ENCODE measurements at regions not wholly inside any gene's neighbourhood (a gene's known extent, or its start where the extent isn't known, plus 50 kb on each side); places are given as distances from the start of the nearest gene placed in this dataset.

GRCh38 chr22:35138521-35138920, 72.6 kb downstream of the ISX start:
- Histone ChIP-seq H3K4me1 (no peaks in the 10 kb centered on the region), H3K9me3 (no peaks in the 10 kb centered on the region), H3K36me3 (no peaks in the 10 kb centered on the region), H3K4me3 (no peak overlapping the region), H3K27ac (no peak overlapping the region), H3K27me3 (peaks cover 23% of the 10 kb centered on the region)
- TF ChIP-seq CTCF (IDR thresholded peaks at IDR 0.05) (no peak), EP300 (IDR thresholded peaks at IDR 0.05) (no peak), POLR2A (IDR thresholded peaks at IDR 0.05) (no peak), POLR2AphosphoS5 (IDR thresholded peaks at IDR 0.05) (no peak)
- no peak for DNase-seq (ENCODE audit: low spot score in 2 of 2)
- 79% methylated on average over 5 of the region's 5 CpGs for WGBS

- TF ChIP-seq EP300 (IDR thresholded peaks at IDR 0.05) (no peak), POLR2AphosphoS5 (IDR thresholded peaks at IDR 0.05) (no peak), CTCF (IDR thresholded peaks at IDR 0.05) (no peak), POLR2A (IDR thresholded peaks at IDR 0.05) (no peak)
- H3K4me1 ChIP-seq, result no peaks in the 10 kb centered on the region
- WGBS, result 45% methylated on average over 12 of the region's 12 CpGs
- no peaks in the 10 kb centered on the region for H3K9me3 ChIP-seq
- H3K36me3 ChIP-seq, result no peaks in the 10 kb centered on the region
- no peak for DNase-seq (ENCODE audit: low spot score in 2 of 2)
- no peak overlapping the region for H3K4me3 ChIP-seq
- H3K27me3 ChIP-seq, result peaks cover 9% of the 10 kb centered on the region
- no peak overlapping the region for H3K27ac ChIP-seq
Measured at GRCh38 chr22:35140879-35141745, 75.2 kb downstream of the ISX start.

- H3K9me3 ChIP-seq, result no peaks in the 10 kb centered on the region
- peaks cover 27% of the 10 kb centered on the region for H3K27me3 ChIP-seq
- DNase-seq (ENCODE audit: low spot score in 2 of 2), result no peak
- no peak for TF ChIP-seq POLR2A (IDR thresholded peaks at IDR 0.05)
- no peak for TF ChIP-seq POLR2AphosphoS5 (IDR thresholded peaks at IDR 0.05)
- TF ChIP-seq CTCF (IDR thresholded peaks at IDR 0.05), result no peak
- TF ChIP-seq EP300 (IDR thresholded peaks at IDR 0.05), result no peak
- WGBS, result 44% methylated on average over 2 of the region's 2 CpGs
- H3K4me3 ChIP-seq, result no peak overlapping the region
- no peaks in the 10 kb centered on the region for H3K36me3 ChIP-seq
- H3K4me1 ChIP-seq, result peaks cover 3% of the 10 kb centered on the region
- no peak overlapping the region for H3K27ac ChIP-seq
Measured at GRCh38 chr22:35148381-35148780, 82.4 kb downstream of the ISX start.

GRCh38 chr22:35148866-35149548, 83.0 kb downstream of the ISX start:
- H3K4me1 ChIP-seq, result peaks cover 3% of the 10 kb centered on the region
- 43% methylated on average over 8 of the region's 10 CpGs for WGBS
- H3K27me3 ChIP-seq, result peaks cover 26% of the 10 kb centered on the region
- DNase-seq (ENCODE audit: low spot score in 2 of 2), result no peak
- H3K36me3 ChIP-seq, result no peaks in the 10 kb centered on the region
- no peaks in the 10 kb centered on the region for H3K9me3 ChIP-seq
- TF ChIP-seq CTCF (IDR thresholded peaks at IDR 0.05) (no peak), POLR2A (IDR thresholded peaks at IDR 0.05) (no peak), POLR2AphosphoS5 (IDR thresholded peaks at IDR 0.05) (no peak), EP300 (IDR thresholded peaks at IDR 0.05) (no peak)
- no peak overlapping the region for H3K27ac ChIP-seq
- H3K4me3 ChIP-seq, result no peak overlapping the region
